Lower lobe of right lung (tissue), 2 donors: ENCODE measurements at regions not wholly inside any gene's neighbourhood (a gene's known extent, or its start where the extent isn't known, plus 50 kb on each side); places are given as distances from the start of the nearest gene placed in this dataset.

ENCODE experiments used
- ATAC-seq, 2 donors: fragments of 200-7000 bp; cut with Tn5 transposase; one replicate each; pipeline ENCODE4 v1.9.1; 2020 to 2022; ENCODE audit warnings: mild to moderate bottlenecking in 2 of 2, moderate library complexity in 2 of 2
- DNase-seq: peaks from one replicate; pipeline ENCODE4 v3.0.0-alpha.2; 2020
- H3K27ac ChIP-seq: fragments of 200-600 bp; one replicate; pipeline ENCODE4 v1.8.0; 2022
- H3K27me3 ChIP-seq: fragments of 200-600 bp; one replicate; pipeline ENCODE4 v1.8.0; 2022; ENCODE audit warnings: low read depth
- H3K36me3 ChIP-seq: fragments of 200-600 bp; one replicate; pipeline ENCODE4 v1.8.0; 2022; ENCODE audit warnings: mild to moderate bottlenecking
- H3K4me1 ChIP-seq: fragments of 200-600 bp; one replicate; pipeline ENCODE4 v1.8.0; 2022
- H3K4me3 ChIP-seq: fragments of 200-600 bp; one replicate; pipeline ENCODE4 v1.8.0; 2022; ENCODE audit warnings: mild to moderate bottlenecking
- H3K9me3 ChIP-seq: fragments of 200-600 bp; one replicate; pipeline ENCODE4 v1.8.0; 2022
- CTCF ChIP-seq: fragments of 200-600 bp; IDR thresholded peaks from one replicate; pipeline ENCODE4 v1.8.0; 2022; ENCODE audit warnings: antibody characterized with exemption, mild to moderate bottlenecking
- intact Hi-C: fragments of 100-400 bp; cut with DNase I; formaldehyde crosslinking; loops from one replicate; pipeline ENCODE4 v1.11.0; 2022
- donor health status: DM: no; HTN: yes; CAD: no; lungs with severe emphysema.

GRCh38 chr5:40268088-40268487, 411.6 kb upstream of the PTGER4 start:
- intact Hi-C loops, result no loop called here
- Histone ChIP-seq H3K27ac (no peak overlapping the region), H3K36me3 (no peaks in the 10 kb centered on the region), H3K4me3 (no peak overlapping the region), H3K27me3 (no peaks in the 10 kb centered on the region), H3K9me3 (no peaks in the 10 kb centered on the region), H3K4me1 (no peaks in the 10 kb centered on the region)
- TF ChIP-seq CTCF, result no peak
- ATAC-seq (no peak), DNase-seq (no peak)

GRCh38 chr5:40266952-40267351, 412.8 kb upstream of the PTGER4 start:
- ATAC-seq (no peak), DNase-seq (no peak)
- Histone ChIP-seq H3K27ac (no peak overlapping the region), H3K9me3 (no peaks in the 10 kb centered on the region), H3K4me1 (no peaks in the 10 kb centered on the region), H3K4me3 (no peak overlapping the region), H3K36me3 (no peaks in the 10 kb centered on the region), H3K27me3 (no peaks in the 10 kb centered on the region)
- TF ChIP-seq CTCF, result no peak
- intact Hi-C loops, result no loop called here

- Histone ChIP-seq H3K4me1 (peaks cover 6% of the 10 kb centered on the region), H3K9me3 (no peaks in the 10 kb centered on the region), H3K27me3 (no peaks in the 10 kb centered on the region), H3K36me3 (no peaks in the 10 kb centered on the region), H3K27ac (no peak overlapping the region), H3K4me3 (no peak overlapping the region)
- no peak for TF ChIP-seq CTCF
- intact Hi-C loops, result no loop called here
- DNase-seq (no peak), ATAC-seq (no peak)
These were observed 417.7 kb upstream of the PTGER4 start for GRCh38 chr5:40261984-40262383.

- H3K36me3 ChIP-seq, result no peaks in the 10 kb centered on the region
- H3K4me3 ChIP-seq, result no peak overlapping the region
- H3K9me3 ChIP-seq, result no peaks in the 10 kb centered on the region
- no peak for ATAC-seq
- intact Hi-C loops, result no loop called here
- TF ChIP-seq CTCF, result no peak
- peaks cover 6% of the 10 kb centered on the region for H3K4me1 ChIP-seq
- no peak for DNase-seq
- no peak overlapping the region for H3K27ac ChIP-seq
- no peaks in the 10 kb centered on the region for H3K27me3 ChIP-seq
These were observed 419.4 kb upstream of the PTGER4 start for GRCh38 chr5:40260361-40260760.

- H3K9me3 ChIP-seq, result no peaks in the 10 kb centered on the region
- no peaks in the 10 kb centered on the region for H3K27me3 ChIP-seq
- no peaks in the 10 kb centered on the region for H3K36me3 ChIP-seq
- ATAC-seq, result no peak
- H3K4me3 ChIP-seq, result no peak overlapping the region
- H3K27ac ChIP-seq, result no peak overlapping the region
- peaks cover 6% of the 10 kb centered on the region for H3K4me1 ChIP-seq
- DNase-seq, result no peak
- TF ChIP-seq CTCF, result no peak
- intact Hi-C loops, result no loop called here
These were observed 421.5 kb upstream of the PTGER4 start for GRCh38 chr5:40258222-40258621.

GRCh38 chr5:40240671-40241070, 439.0 kb upstream of the PTGER4 start:
- TF ChIP-seq CTCF, result no peak
- Histone ChIP-seq H3K27ac (no peak overlapping the region), H3K4me3 (no peak overlapping the region), H3K27me3 (no peaks in the 10 kb centered on the region), H3K36me3 (no peaks in the 10 kb centered on the region), H3K4me1 (no peaks in the 10 kb centered on the region), H3K9me3 (peaks cover 4% of the 10 kb centered on the region)
- ATAC-seq, result no peak
- no peak for DNase-seq
- intact Hi-C loops, result no loop called here
